ENCODE measurements at regions not wholly inside any gene's neighbourhood (a gene's known extent, or its start where the extent isn't known, plus 50 kb on each side); places are given as distances from the start of the nearest gene placed in this dataset.

GRCh38 chr4:58809948-58810347 is 1699.8 kb upstream of the IGFBP7 start:
- Histone ChIP-seq H3K4me3 (no peak overlapping the region), H3K27me3 (no peaks in the 10 kb centered on the region), H3K4me1 (no peaks in the 10 kb centered on the region), H3K27ac (no peak overlapping the region), H3K36me3 (no peaks in the 10 kb centered on the region), H3K9me3 (no peaks in the 10 kb centered on the region)
- TF ChIP-seq CTCF (IDR thresholded peaks at IDR 0.05) = no peak
- ATAC-seq = no peak
- 4 to 10% methylated on average over 2 of the region's 2 CpGs for WGBS, 2 donors
- no peak for FAIRE-seq
- intact Hi-C loops (cut with DNase I) = no loop called here
- no peak for DNase-seq

GRCh38 chr4:58809366-58809765 is 1699.2 kb upstream of the IGFBP7 start:
- intact Hi-C loops (cut with DNase I) = no loop called here
- Histone ChIP-seq H3K9me3 (no peaks in the 10 kb centered on the region), H3K27me3 (no peaks in the 10 kb centered on the region), H3K36me3 (no peaks in the 10 kb centered on the region), H3K27ac (no peak overlapping the region), H3K4me1 (no peaks in the 10 kb centered on the region), H3K4me3 (no peak overlapping the region)
- FAIRE-seq (no peak), ATAC-seq (no peak), DNase-seq (no peak)
- WGBS, 2 donors = 77 to 87% methylated on average over 3 of the region's 3 CpGs
- no peak for TF ChIP-seq CTCF (IDR thresholded peaks at IDR 0.05)

GRCh38 chr4:58808817-58809216 is 1698.6 kb upstream of the IGFBP7 start:
- no peak for ATAC-seq
- TF ChIP-seq CTCF (IDR thresholded peaks at IDR 0.05) = no peak
- no peak for DNase-seq
- H3K36me3 ChIP-seq = no peaks in the 10 kb centered on the region
- H3K27ac ChIP-seq = no peak overlapping the region
- no peak overlapping the region for H3K4me3 ChIP-seq
- no peaks in the 10 kb centered on the region for H3K9me3 ChIP-seq
- H3K4me1 ChIP-seq = no peaks in the 10 kb centered on the region
- intact Hi-C loops (cut with DNase I) = no loop called here
- WGBS, 2 donors = 96 to 97% methylated on average over 2 of the region's 2 CpGs
- FAIRE-seq = no peak
- H3K27me3 ChIP-seq = no peaks in the 10 kb centered on the region

- Histone ChIP-seq H3K27me3 (no peaks in the 10 kb centered on the region), H3K4me3 (no peak overlapping the region), H3K36me3 (no peaks in the 10 kb centered on the region), H3K27ac (no peak overlapping the region), H3K9me3 (no peaks in the 10 kb centered on the region), H3K4me1 (no peaks in the 10 kb centered on the region)
- DNase-seq = no peak
- intact Hi-C loops (cut with DNase I) = no loop called here
- 73 to 79% methylated on average over 2 of the region's 2 CpGs for WGBS, 2 donors
- no peak for TF ChIP-seq CTCF (IDR thresholded peaks at IDR 0.05)
- FAIRE-seq = no peak
- ATAC-seq = no peak
These were observed 1697.8 kb upstream of the IGFBP7 start for GRCh38 chr4:58807843-58808615.

- DNase-seq (no peak), FAIRE-seq (no peak), ATAC-seq (no peak)
- Histone ChIP-seq H3K4me3 (no peak overlapping the region), H3K27ac (no peak overlapping the region), H3K9me3 (no peaks in the 10 kb centered on the region), H3K36me3 (no peaks in the 10 kb centered on the region), H3K4me1 (peaks cover 0 to 15% (median 0%) of the 10 kb centered on the region in 3 donors), H3K27me3 (no peaks in the 10 kb centered on the region)
- intact Hi-C loops (cut with DNase I) = no loop called here
- 59 to 77% methylated on average over 1 of the region's 1 CpG for WGBS, 2 donors
- no peak for TF ChIP-seq CTCF (IDR thresholded peaks at IDR 0.05)
These were observed 1666.4 kb upstream of the IGFBP7 start for GRCh38 chr4:58776627-58777026.

Data from pancreas (tissue), 10 donors.